Astrocyte of the cerebellum (primary cell): ENCODE measurements at regions not wholly inside any gene's neighbourhood (a gene's known extent, or its start where the extent isn't known, plus 50 kb on each side); places are given as distances from the start of the nearest gene placed in this dataset.
"Not testable (repeated sequence)": the region's sequence is repeated elsewhere in the genome, so short reads cannot be mapped to it uniquely, and the experiment has no call there.

Source experiments
- DNase-seq: peaks from one replicate; pipeline ENCODE4 v3.0.0-alpha.2; 2011; ENCODE audit warnings: low read depth
- H3K4me3 ChIP-seq: 2 replicates; pipeline ENCODE4 v1.5.1; 2011; ENCODE audit warnings: mild to moderate bottlenecking, low read depth, low read length, moderate library complexity
- CTCF ChIP-seq: IDR thresholded peaks from 2 replicates; pipeline ENCODE4 v1.5.1; 2012; ENCODE audit warnings: low read length, low read depth, moderate library complexity, mild to moderate bottlenecking; ENCODE audit errors: missing control alignments
- in situ Hi-C: cut with HindIII; loops from 2 replicates; pipeline ENCODE4 v1.10.0; 2017; ENCODE audit warnings: low sequenced_read_pairs

GRCh38 chr3:35263477-35263876 lies 375.8 kb upstream of the ARPP21 start:
- no peak overlapping the region for H3K4me3 ChIP-seq
- TF ChIP-seq CTCF = no peak
- in situ Hi-C loops = no loop called here
- DNase-seq = no peak

- in situ Hi-C loops, DNase-seq, H3K4me3 ChIP-seq: not testable (repeated sequence)
Observed at GRCh38 chr3:35266065-35266464, 373.3 kb upstream of the ARPP21 start.

- no peak for DNase-seq
- in situ Hi-C loops = no loop called here
- H3K4me3 ChIP-seq = no peak overlapping the region
- TF ChIP-seq CTCF = no peak
Observed at GRCh38 chr3:35275768-35276167, 363.6 kb upstream of the ARPP21 start.

- TF ChIP-seq CTCF = no peak
- in situ Hi-C loops = no loop called here
- DNase-seq = no peak
- H3K4me3 ChIP-seq = no peak overlapping the region
Observed at GRCh38 chr3:35276568-35276967, 362.8 kb upstream of the ARPP21 start.

- in situ Hi-C loops = no loop called here
- no peak for DNase-seq
- no peak for TF ChIP-seq CTCF
- H3K4me3 ChIP-seq = no peak overlapping the region
Observed at GRCh38 chr3:35291471-35292236, 347.7 kb upstream of the ARPP21 start.

DNA sequence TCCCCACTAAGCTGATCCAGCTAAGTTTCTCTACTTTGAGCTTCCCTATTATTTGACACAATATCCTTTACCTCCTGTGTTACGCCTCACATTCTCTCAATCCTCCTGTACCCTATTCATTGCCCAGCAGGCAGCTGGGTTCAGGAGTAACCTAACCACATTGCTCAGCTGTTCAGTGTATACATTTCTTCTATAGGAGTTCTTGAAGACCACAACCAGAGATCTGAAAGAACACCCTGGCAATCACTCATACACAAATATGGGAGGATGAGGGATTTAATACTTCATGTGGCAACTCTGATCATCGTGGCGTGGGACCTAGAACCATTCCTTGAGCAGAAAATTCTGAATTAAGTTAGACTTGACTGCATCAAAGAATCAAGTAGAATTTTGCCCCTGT lies 346.8 kb upstream of the ARPP21 start:
- no peak for TF ChIP-seq CTCF
- DNase-seq = no peak
- in situ Hi-C loops = no loop called here
- H3K4me3 ChIP-seq = no peak overlapping the region

GRCh38 chr3:35295906-35296305 lies 343.4 kb upstream of the ARPP21 start:
- in situ Hi-C loops = no loop called here
- DNase-seq = no peak
- H3K4me3 ChIP-seq = no peak overlapping the region
- TF ChIP-seq CTCF = no peak
